ENCODE measurements at regions not wholly inside any gene's neighbourhood (a gene's known extent, or its start where the extent isn't known, plus 50 kb on each side); places are given as distances from the start of the nearest gene placed in this dataset.
"Not testable (repeated sequence)": the region's sequence is repeated elsewhere in the genome, so short reads cannot be mapped to it uniquely, and the experiment has no call there.

- H3K27ac ChIP-seq = no peak overlapping the region
- no peak for TF ChIP-seq EZH2 (IDR thresholded peaks at IDR 0.05)
- TF ChIP-seq FOXP2 (optimal IDR thresholded peaks at IDR 0.05; ENCODE audit: control extremely low read depth, extremely low read length, insufficient read depth) = no peak
- no peak for TF ChIP-seq POLR2AphosphoS5 (IDR thresholded peaks at IDR 0.05; ENCODE audit: borderline replicate concordance, low read depth, low read length)
- H3K9me3 ChIP-seq (ENCODE audit: low read depth, low read length) = no peaks in the 10 kb centered on the region
- H3K9ac ChIP-seq (ENCODE audit: insufficient read length) = no peak overlapping the region
- no peak overlapping the region for H3K4me3 ChIP-seq
- no peak for DNase-seq (ENCODE audit: low read depth, low spot score)
- H3K36me3 ChIP-seq (ENCODE audit: insufficient read depth, low read length) = no peaks in the 10 kb centered on the region
These were observed 58.7 kb upstream of the CD93 start for GRCh38 chr20:23144856-23145255.

DNA sequence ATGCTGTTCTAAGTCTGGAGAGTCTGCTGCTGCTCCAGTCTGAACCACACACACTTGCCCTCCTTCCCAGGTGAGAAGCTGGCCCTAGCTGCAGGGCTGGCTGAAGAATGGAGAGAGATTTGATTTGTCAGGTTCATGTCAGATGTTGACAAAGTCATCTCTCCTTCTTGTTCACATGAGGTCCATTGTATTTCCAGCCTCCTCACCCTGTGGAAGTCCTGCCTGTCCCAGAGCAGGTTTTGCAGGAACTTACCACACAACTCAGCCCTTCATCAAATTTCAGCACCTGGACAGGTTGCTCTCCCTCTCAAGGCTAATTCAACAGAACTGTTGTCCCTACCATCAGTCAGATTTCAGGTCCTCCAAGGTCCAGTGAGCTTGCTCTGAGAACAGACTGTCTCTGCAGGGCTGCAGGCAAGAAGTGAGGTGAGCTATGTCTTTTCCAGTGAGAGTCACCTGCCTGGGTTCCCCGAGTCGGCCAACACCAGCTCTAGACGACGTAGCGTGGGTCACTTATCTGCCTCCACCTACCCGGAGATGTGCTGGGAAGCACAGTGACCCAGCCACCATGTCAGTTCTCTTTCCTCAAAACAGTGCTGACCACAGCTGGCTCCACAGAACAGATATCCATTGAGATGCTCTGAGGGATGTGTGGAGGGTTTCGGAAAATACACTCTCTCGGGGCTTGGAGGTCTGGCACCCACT lies 58.0 kb upstream of the CD93 start:
- H3K9me3 ChIP-seq (ENCODE audit: low read depth, low read length) = no peaks in the 10 kb centered on the region
- no peak overlapping the region for H3K4me3 ChIP-seq
- no peak overlapping the region for H3K27ac ChIP-seq
- no peaks in the 10 kb centered on the region for H3K36me3 ChIP-seq (ENCODE audit: insufficient read depth, low read length)
- DNase-seq (ENCODE audit: low read depth, low spot score) = no peak
- TF ChIP-seq POLR2AphosphoS5 (IDR thresholded peaks at IDR 0.05; ENCODE audit: borderline replicate concordance, low read depth, low read length) (no peak), FOXP2 (optimal IDR thresholded peaks at IDR 0.05; ENCODE audit: control extremely low read depth, extremely low read length, insufficient read depth) (no peak)
- H3K9ac ChIP-seq (ENCODE audit: insufficient read length) = no peak overlapping the region

DNA sequence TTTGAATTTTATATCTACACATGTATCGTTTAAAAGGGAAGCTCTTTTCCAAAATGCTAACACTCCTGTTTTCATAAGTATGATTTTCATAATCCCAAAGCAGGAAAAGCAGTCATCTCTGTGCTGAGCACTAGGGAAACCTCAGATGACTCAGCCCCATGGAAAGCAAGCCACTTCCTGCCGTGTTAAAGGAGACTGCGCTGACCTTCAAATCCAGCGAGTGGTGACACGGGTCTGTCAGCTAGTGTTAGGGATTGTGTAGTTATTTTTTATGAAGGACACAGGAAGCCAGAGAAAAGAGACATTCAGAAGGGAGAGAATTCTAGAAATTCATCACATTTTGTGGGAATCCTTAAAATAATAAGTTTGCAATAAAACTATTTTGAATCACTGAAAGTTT lies 57.0 kb upstream of the CD93 start:
- TF ChIP-seq EZH2 (IDR thresholded peaks at IDR 0.05) (no peak), FOXP2 (optimal IDR thresholded peaks at IDR 0.05; ENCODE audit: control extremely low read depth, extremely low read length, insufficient read depth) (no peak), POLR2AphosphoS5 (IDR thresholded peaks at IDR 0.05; ENCODE audit: borderline replicate concordance, low read depth, low read length) (no peak)
- no peak overlapping the region for H3K4me3 ChIP-seq
- H3K9ac ChIP-seq (ENCODE audit: insufficient read length) = no peak overlapping the region
- no peaks in the 10 kb centered on the region for H3K9me3 ChIP-seq (ENCODE audit: low read depth, low read length)
- no peak overlapping the region for H3K27ac ChIP-seq
- H3K36me3 ChIP-seq (ENCODE audit: insufficient read depth, low read length) = no peaks in the 10 kb centered on the region
- no peak for DNase-seq (ENCODE audit: low read depth, low spot score)

DNA sequence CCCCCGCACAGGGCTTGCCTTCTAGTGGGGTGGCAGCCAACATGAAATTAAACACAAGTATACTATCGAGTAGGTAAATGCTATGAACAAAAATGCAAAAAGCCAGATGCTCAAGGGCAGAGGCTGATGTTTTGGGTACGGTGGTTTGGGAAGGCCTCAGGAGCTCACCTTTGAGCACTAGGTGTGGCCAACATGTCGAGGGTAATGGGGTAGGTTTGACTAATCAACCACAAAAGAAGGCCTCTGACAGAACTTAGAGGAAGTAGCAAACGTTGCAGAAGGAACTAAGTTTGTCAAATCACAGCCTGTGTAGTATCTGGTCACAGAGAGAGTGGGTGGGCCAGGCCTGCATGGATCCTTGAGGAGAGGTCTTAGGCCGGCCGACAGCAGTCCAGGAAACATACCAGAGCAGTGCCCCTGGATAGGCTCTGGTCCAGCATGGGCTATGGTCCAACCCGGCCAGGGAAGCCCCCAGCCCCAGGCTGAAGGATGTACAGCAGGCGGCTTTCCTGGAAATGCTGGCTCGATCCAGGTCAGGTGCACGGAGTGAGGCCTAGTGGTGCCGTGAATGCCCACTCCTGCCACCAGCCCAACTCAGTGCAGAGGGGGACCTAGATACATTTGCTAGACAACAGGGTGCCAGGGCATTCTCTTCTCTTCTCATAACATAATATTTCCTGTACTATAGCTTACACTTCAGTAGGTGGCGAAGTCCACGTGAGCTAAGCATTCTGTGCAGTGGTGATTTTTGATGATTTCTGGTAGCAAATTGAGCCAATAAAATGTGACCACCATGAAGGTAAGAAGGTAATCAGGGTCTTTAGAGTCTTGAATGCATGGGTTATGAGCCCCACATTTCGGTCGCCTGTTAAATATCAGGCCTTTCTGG lies 56.3 kb upstream of the CD93 start:
- Histone ChIP-seq H3K4me3 (no peak overlapping the region), H3K9ac (ENCODE audit: insufficient read length) (no peak overlapping the region), H3K36me3 (ENCODE audit: insufficient read depth, low read length) (no peaks in the 10 kb centered on the region), H3K27ac (no peak overlapping the region), H3K9me3 (ENCODE audit: low read depth, low read length) (no peaks in the 10 kb centered on the region)
- no peak for DNase-seq (ENCODE audit: low read depth, low spot score)
- no peak for TF ChIP-seq EZH2 (IDR thresholded peaks at IDR 0.05)
- no peak for TF ChIP-seq FOXP2 (optimal IDR thresholded peaks at IDR 0.05; ENCODE audit: control extremely low read depth, extremely low read length, insufficient read depth)
- TF ChIP-seq POLR2AphosphoS5 (IDR thresholded peaks at IDR 0.05; ENCODE audit: borderline replicate concordance, low read depth, low read length) = no peak

DNA sequence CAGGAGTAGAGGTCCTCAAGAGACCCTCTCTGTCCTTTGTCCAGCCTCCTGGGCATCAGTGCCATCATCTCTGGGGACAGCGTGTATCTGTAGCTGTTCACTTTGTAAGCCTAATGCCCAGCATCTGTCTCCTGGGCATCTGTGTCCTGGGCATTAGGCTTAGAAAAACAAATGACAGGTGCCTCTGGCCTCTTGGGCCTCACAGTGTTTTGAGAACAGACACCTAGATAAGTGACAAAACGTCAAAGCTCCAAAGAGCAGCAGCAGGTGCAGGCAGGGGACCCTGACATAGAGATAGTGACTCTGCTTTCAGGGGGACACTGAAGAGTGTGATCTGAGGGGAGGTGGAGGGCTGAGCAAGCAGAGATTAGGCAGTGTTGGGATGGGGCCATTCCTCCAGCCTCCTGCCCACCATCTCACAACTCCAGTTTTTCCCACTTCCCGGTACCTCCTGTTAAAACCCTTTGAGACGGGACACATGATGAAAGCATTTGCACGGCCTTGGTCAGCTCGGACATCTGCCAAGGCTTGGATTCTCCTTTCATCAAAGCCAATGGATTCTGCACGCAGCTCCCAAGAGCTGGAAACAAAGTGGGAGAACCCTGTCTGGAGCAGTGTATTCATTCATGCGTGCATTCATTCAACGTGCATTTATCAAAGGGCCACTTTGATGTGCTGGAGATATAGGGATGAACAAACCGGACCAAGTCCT lies 55.5 kb upstream of the CD93 start:
- no peaks in the 10 kb centered on the region for H3K9me3 ChIP-seq (ENCODE audit: low read depth, low read length)
- TF ChIP-seq POLR2AphosphoS5 (IDR thresholded peaks at IDR 0.05; ENCODE audit: borderline replicate concordance, low read depth, low read length) = no peak
- no peak for TF ChIP-seq FOXP2 (optimal IDR thresholded peaks at IDR 0.05; ENCODE audit: control extremely low read depth, extremely low read length, insufficient read depth)
- TF ChIP-seq EZH2 (IDR thresholded peaks at IDR 0.05) = no peak
- H3K36me3 ChIP-seq (ENCODE audit: insufficient read depth, low read length) = no peaks in the 10 kb centered on the region
- H3K9ac ChIP-seq (ENCODE audit: insufficient read length) = no peak overlapping the region
- no peak overlapping the region for H3K4me3 ChIP-seq
- DNase-seq (ENCODE audit: low read depth, low spot score) = no peak
- no peak overlapping the region for H3K27ac ChIP-seq

DNA sequence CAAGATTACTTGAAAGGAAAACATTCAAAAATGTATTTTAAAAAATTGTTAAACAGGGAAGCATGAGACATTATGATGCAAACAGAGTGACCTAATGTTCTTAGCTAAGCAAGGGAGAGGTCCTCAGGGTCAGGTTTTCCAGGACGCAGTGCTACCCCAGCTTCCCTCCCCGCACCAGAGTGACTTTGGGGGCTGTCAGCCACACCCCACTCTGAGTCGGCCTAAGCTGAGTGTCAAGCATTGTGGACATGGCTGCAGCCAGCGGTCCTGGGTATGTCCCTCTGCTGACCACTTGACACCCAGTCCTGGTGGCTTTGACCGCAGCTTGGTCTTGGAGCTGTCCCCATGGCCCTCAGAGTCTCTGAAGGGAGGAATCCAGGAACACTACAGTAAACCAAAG lies 54.9 kb upstream of the CD93 start:
- H3K4me3 ChIP-seq = no peak overlapping the region
- DNase-seq (ENCODE audit: low read depth, low spot score) = no peak
- no peaks in the 10 kb centered on the region for H3K36me3 ChIP-seq (ENCODE audit: insufficient read depth, low read length)
- H3K27ac ChIP-seq = no peak overlapping the region
- no peak overlapping the region for H3K9ac ChIP-seq (ENCODE audit: insufficient read length)
- no peak for TF ChIP-seq POLR2AphosphoS5 (IDR thresholded peaks at IDR 0.05; ENCODE audit: borderline replicate concordance, low read depth, low read length)
- TF ChIP-seq FOXP2 (optimal IDR thresholded peaks at IDR 0.05; ENCODE audit: control extremely low read depth, extremely low read length, insufficient read depth) = no peak
- no peak for TF ChIP-seq EZH2 (IDR thresholded peaks at IDR 0.05)
- H3K9me3 ChIP-seq (ENCODE audit: low read depth, low read length) = no peaks in the 10 kb centered on the region

DNA sequence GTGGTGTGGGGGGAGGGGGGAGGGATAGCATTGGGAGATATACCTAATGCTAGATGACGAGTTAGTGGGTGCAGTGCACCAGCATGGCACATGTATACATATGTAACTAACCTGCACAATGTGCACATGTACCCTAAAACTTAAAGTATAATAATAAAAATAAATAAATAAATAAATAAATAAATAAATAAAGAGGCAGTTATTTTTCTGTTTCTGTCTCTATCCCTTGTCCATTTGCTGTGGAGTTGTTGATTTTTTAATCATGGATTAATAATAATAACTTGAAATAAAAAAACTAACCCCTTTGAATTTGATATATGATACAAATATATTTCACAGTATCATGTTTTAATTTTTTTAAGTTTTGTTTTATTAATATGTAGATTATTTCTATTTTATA lies 53.9 kb upstream of the CD93 start:
- H3K36me3 ChIP-seq (ENCODE audit: insufficient read depth, low read length); H3K27ac ChIP-seq; DNase-seq (ENCODE audit: low read depth, low spot score); H3K9ac ChIP-seq (ENCODE audit: insufficient read length); H3K9me3 ChIP-seq (ENCODE audit: low read depth, low read length); H3K4me3 ChIP-seq: not testable (repeated sequence)

DNA sequence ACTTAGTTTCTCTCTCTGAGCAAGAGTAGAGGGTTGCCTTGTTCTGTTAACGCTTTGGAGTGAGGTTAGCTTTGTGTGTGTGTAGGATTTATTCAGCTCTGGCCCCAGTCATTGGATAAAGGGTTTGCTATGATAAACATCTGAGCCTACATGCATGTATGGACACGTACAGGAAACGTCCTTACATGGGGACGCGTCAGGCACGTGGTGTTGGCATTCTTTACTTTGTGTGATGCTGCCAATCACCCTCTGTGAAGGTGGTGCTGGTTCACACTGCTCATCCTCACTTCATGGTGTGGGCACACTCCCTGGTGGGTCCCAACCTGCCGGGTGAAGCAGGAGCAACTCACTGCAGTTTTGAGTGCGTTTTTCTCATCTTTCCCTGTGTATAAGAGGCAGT lies 53.4 kb upstream of the CD93 start:
- Histone ChIP-seq H3K9ac (ENCODE audit: insufficient read length) (no peak overlapping the region), H3K4me3 (no peak overlapping the region), H3K9me3 (ENCODE audit: low read depth, low read length) (no peaks in the 10 kb centered on the region), H3K36me3 (ENCODE audit: insufficient read depth, low read length) (no peaks in the 10 kb centered on the region), H3K27ac (no peak overlapping the region)
- DNase-seq (ENCODE audit: low read depth, low spot score) = no peak
- no peak for TF ChIP-seq POLR2AphosphoS5 (IDR thresholded peaks at IDR 0.05; ENCODE audit: borderline replicate concordance, low read depth, low read length)
- no peak for TF ChIP-seq FOXP2 (optimal IDR thresholded peaks at IDR 0.05; ENCODE audit: control extremely low read depth, extremely low read length, insufficient read depth)
- no peak for TF ChIP-seq EZH2 (IDR thresholded peaks at IDR 0.05)

Data from SK-N-MC (cell line).